ENCODE measurements at regions not wholly inside any gene's neighbourhood (a gene's known extent, or its start where the extent isn't known, plus 50 kb on each side); places are given as distances from the start of the nearest gene placed in this dataset.

DNA sequence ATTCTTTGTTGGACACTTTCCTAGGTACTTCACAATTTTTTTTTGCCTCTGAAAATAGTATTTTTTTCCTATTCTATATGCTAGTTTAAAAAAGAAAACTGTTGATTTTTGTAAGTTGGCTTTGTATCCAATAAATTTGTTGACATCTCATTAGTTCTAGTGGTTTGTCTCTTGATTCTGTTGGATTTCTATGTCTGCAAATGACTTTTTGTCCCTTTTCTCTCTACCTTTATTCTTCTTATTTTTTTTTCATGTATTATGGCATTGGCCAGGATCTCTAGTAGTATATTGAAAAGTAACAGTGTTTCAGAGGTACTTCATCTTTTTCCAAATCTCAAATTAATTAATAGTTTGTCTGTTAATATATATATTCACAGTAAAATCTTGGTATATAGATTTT, 59.1 kb upstream of the TSPAN11 start (continued):
- TF ChIP-seq RNF2 (IDR thresholded peaks at IDR 0.05; ENCODE audit: borderline replicate concordance, low read depth, low read length, missing control alignments, poor library complexity, severe bottlenecking) = no peak
- TF ChIP-seq POLR2AphosphoS5 (IDR thresholded peaks at IDR 0.05; ENCODE audit: low read depth, low read length) = no peak
- TF ChIP-seq, protein P1, sequence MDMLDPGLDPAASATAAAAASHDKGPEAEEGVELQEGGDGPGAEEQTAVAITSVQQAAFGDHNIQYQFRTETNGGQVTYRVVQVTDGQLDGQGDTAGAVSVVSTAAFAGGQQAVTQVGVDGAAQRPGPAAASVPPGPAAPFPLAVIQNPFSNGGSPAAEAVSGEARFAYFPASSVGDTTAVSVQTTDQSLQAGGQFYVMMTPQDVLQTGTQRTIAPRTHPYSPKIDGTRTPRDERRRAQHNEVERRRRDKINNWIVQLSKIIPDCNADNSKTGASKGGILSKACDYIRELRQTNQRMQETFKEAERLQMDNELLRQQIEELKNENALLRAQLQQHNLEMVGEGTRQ (IDR thresholded peaks at IDR 0.05; ENCODE audit: low read length) = no peak
